ENCODE measurements at regions not wholly inside any gene's neighbourhood (a gene's known extent, or its start where the extent isn't known, plus 50 kb on each side); places are given as distances from the start of the nearest gene placed in this dataset.

GRCh38 chr3:148297013-148297412, 400.7 kb upstream of the AGTR1 start:
- DNase-seq: no peak

GRCh38 chr3:148307443-148307843, 390.3 kb upstream of the AGTR1 start:
- no peak for DNase-seq

GRCh38 chr3:148309390-148310035, 388.2 kb upstream of the AGTR1 start:
- DNase-seq: no peak

GRCh38 chr3:148315756-148316155, 381.9 kb upstream of the AGTR1 start:
- no peak for DNase-seq

- DNase-seq: no peak
These were observed 379.5 kb upstream of the AGTR1 start for GRCh38 chr3:148318240-148318639.

- DNase-seq: no peak
These were observed 378.4 kb upstream of the AGTR1 start for GRCh38 chr3:148319161-148319915.

GRCh38 chr3:148319960-148320359, 377.7 kb upstream of the AGTR1 start:
- DNase-seq: no peak

- peak; percentile 39 for DNase-seq
These were observed 368.0 kb upstream of the AGTR1 start for GRCh38 chr3:148329481-148330235.

- DNase-seq: peak; percentile 11
These were observed 367.2 kb upstream of the AGTR1 start for GRCh38 chr3:148330542-148330941.

- no peak for DNase-seq
These were observed 366.4 kb upstream of the AGTR1 start for GRCh38 chr3:148331081-148331846.

GRCh38 chr3:148332509-148332908, 365.2 kb upstream of the AGTR1 start:
- DNase-seq: no peak

GRCh38 chr3:148333091-148333490, 364.6 kb upstream of the AGTR1 start:
- DNase-seq: no peak

GRCh38 chr3:148335612-148336011, 362.1 kb upstream of the AGTR1 start:
- DNase-seq: no peak

- no peak for DNase-seq
These were observed 354.3 kb upstream of the AGTR1 start for GRCh38 chr3:148343416-148343815.

- no peak for DNase-seq
These were observed 353.2 kb upstream of the AGTR1 start for GRCh38 chr3:148344521-148344920.

- no peak for DNase-seq
These were observed 337.7 kb upstream of the AGTR1 start for GRCh38 chr3:148360051-148360450.

GRCh38 chr3:148366743-148367410, 330.8 kb upstream of the AGTR1 start:
- no peak for DNase-seq

- DNase-seq: no peak
These were observed 329.9 kb upstream of the AGTR1 start for GRCh38 chr3:148367756-148368155.

GRCh38 chr3:148369381-148369780, 328.3 kb upstream of the AGTR1 start:
- DNase-seq: no peak

- no peak for DNase-seq
These were observed 325.4 kb upstream of the AGTR1 start for GRCh38 chr3:148372206-148372875.

GRCh38 chr3:148373961-148374360, 323.7 kb upstream of the AGTR1 start:
- DNase-seq: no peak
